DMS153 treated with DMSO at 0.1 percent for 48 hours (cell line): ENCODE measurements at regions not wholly inside any gene's neighbourhood (a gene's known extent, or its start where the extent isn't known, plus 50 kb on each side); places are given as distances from the start of the nearest gene placed in this dataset.

ENCODE experiments used
- DNase-seq: peaks from one replicate; lab custom pipeline; 2025; ENCODE audit not compliant: unreplicated experiment; lab: John Stamatoyannopoulos, UW

DNA sequence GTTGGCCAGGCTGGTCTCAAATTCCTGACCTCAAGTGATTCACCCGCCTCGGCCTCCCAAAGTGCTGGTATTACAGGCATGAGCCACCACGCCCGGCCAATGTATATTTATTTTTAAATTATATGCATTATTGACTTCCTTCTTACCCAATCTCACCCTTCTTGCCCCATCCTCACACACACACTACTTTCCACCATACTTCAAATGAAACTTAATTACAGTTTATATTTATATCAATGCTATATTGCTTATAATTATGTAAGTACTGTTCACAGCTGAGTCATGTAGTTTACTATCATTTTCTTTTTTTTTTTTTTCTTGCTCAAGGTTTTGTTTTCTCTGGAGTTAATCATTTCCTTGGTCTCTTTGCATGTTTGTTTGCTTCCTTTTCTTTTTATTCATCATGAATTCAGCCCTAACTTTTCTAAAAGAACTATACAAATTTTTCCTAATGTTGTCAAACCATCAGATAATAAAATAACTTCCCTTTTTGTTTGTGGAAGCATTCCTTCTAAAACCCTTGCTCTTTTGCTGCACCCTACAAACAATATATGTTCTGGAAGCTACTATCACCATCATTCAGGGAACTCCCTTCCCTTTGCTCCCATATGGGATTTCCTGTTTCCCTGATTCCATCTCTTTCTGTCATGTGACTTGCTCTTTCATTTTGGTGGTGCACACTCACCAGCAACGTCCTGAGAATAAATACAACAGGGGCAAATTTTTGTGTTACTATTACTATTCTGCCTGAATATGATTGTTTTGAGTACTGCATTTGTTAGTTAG lies 201.7 kb upstream of the SASH1 start:
- no peak for DNase-seq

DNA sequence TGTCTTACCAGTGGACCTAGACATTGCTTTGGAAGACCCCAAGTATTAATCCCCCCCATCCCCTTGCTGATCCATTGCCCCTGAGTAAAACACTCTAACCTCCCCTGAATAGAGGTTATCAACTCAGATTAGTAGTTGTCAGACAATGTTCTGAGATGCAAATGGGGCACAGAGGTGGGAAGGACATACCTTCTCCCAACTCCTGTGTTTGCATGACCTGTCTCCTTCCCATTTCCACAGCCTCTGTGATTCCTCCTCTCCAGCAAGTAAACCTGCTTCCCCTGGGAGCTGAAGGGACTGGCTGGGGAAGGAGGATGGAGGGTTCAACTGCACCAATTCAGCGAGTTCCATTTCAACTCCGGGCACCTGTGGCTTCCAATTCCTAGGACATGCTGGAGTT lies 199.8 kb upstream of the SASH1 start:
- no peak for DNase-seq

DNA sequence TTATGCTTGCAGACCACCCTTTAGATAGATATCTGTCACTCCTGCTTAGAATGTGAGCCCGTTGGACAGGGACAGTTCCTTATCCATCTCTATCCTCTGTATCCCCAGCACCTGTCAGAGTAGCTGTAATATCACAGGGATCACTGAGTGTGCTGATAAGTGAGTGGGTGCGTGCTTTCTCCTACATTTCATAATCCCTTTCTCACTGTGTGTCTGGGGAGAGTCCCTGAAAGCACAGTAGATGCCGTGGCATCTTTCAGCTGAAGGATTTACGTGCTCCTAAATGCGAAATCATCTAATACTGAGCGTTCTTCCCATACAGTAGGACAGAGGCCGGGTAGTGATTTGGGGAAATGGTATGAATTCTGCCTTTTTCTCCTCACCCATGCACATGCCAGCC lies 198.9 kb upstream of the SASH1 start:
- no peak for DNase-seq

DNA sequence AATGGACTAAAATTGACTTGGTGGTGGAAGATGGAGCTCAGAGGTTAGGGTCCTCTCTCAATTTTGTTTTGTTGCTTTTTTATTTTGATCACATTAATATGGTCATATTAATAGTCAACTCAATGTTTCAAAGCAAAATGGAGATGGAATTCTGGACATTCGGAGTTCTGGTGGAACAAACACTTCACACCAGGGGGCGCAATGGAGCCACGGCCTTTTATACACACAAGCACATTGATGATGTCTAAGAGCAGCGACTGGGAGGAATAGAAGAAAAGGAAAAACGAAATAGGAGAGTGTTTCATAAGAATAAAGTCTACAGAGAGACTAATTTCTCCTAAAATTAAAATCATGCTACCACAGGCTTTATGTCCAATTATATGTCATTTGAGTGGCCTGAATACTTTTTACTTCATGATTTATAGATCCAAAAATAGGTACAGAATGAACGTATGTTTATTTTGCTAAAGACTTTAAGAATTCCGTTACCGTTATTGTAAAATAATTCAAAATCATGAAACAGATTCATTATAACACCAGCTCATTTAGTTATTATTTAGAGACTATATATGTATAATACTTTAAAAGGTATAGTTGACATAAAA lies 197.6 kb upstream of the SASH1 start:
- DNase-seq, result peak; percentile 43

DNA sequence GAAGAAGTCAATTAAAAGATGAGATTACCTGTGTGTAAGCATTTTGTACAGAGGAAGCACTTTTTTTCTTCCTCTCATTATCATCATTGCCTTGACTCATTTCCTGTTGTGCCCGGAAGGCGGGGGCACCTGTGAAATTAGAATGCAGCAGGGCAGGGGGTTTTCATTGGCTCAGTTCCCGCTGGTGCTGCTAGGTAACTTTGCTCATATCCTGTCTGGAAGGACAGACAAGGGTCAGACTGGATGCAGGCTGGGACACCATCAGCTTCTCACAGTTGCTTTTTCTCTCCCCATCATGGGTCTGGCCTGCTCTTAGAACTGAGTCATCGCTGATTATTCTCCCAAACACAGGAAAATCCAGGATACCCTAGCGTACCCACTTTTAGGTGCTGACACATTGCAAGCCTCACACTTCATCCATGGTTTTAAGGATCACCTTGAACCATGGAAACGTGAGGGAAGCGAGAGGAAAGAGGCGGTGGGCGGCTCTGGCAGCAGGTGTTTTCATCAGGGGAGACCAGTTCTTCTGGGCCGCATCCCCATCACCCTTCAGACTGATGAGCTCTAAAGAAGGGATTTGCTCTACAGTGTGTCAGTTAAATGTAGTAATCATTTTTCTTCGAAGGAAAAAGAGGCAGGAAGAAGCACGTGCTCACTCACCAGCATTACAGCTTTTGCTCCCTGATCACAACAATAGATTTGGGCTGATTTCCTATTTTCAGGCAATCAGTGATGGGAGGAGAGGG lies 195.7 kb upstream of the SASH1 start:
- DNase-seq, result no peak

DNA sequence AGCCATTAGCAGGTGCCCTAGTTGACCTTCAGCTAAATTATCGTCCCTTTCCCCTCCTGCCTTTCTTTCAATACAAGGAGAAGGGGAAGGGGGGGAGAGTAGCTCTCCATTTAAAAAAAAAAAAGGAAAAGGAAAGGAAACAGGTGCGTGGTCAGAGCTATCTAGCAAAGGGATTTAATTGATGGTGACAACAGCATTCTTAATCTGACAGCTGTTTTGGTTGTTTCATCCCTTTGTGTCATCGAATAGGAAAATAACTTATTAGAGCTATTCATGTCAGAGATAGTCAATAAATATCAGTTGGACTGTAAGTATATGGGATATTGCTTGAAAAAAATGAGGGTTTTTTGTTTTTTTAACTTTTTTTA lies 195.2 kb upstream of the SASH1 start:
- DNase-seq, result no peak

DNA sequence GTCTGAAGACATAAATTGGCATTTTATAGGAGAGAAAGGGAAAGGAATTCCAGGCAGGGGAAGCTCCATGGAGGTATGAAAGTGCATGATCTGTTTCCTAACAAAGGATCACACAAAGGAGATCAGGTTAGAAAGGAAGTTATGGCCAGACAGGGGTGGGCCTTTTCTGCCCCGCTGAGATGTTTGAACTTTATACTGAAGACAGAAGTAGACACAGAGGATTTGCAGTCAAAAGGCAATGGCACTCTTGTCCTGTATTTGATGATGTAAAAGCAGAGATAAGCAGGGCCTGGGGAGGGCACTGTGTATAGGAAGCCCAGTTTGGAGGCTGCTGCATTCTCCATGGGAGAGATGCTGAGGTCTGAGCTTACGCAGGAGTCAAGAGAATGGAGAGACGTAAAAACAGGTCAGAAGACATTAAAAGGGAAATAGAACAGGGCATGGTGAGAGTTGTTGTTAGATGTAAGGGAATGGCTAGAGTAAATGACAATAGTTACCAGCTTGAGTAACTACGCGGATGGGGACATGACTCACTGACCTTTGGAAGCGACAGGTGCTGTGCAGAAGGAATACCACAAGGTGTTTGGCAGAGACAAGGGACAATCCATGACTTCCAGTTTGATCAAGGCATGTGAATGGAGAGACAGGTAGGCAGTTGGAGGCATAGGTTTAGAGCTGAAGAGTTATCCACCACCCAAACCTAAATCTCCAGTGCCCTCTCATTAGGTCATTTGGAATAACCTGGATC lies 190.6 kb upstream of the SASH1 start:
- no peak for DNase-seq

DNA sequence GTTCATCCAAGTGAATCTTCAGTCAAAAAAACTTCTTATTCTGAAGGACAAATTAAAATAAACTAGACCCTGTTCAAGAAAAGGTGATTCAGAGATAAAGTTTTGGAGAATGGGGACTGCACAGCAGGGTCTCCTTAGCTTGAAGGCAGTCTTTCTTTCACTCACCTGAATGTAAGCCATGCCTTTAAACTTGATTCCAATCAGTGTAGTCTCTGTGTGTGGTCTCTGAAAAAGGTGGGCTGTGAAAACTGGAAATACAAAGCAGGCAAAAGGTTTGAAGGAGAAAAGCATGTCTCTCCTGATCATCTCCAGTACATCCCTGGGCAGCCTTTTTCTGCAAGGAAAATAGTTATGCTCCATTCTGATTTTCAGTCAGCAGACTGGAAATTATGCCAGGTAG lies 188.0 kb upstream of the SASH1 start:
- DNase-seq, result no peak

DNA sequence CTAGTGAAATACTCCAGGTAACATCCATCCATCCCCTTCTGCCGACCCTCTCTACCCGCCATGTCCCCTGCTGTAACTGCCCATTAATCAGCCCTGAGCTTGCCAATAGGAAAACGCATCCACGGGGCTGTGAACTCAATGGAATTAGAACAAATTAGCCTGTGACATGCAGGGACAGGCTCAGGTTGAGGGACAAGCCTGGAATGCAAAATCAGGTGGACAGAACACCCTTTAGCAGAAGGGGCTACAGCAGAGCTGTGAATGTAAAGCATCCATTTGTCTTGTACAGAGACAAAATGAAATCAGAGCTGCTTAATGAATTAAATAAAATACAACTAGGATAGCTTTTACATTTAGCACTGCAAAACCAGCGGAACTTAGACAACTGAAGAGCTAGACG lies 187.3 kb upstream of the SASH1 start:
- DNase-seq, result no peak

DNA sequence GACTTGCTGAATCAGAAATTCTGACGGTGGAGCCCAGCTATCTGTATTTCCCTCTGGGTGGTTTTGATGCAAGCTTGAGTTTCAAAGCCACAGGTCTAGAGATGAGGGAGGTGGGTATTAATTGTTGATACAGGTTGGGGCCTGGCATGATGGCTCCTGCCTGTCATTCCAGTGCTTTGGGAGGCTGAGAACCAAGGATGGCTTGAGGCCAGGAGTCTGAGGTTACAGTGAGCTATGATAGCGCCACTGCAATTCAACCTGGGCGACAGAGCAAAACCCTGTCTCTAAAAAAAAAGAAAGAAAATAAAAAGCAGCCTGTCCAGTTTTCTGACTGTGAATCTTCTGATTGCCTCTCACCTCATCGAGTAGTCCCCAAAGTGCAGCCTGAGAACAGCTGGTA lies 184.8 kb upstream of the SASH1 start:
- DNase-seq, result no peak

DNA sequence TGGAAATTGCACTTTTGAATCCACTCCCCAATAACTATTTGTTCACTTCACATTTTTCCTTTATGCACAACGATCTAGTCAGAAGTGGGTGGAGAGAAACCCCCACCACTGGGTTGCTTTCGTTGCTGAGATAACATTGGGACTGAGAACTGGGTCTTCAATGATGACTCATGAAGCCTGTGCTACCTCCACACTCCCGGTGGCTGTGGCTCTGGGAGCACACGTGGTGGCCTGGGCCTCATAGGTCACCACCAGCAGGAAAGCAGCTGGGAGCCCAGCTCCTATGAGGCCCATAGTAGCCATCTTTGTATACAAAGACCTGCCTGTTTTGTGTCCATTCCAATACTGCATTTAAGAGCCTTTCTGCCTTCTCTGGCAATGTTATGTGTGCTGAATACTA lies 178.0 kb upstream of the SASH1 start:
- DNase-seq, result no peak

DNA sequence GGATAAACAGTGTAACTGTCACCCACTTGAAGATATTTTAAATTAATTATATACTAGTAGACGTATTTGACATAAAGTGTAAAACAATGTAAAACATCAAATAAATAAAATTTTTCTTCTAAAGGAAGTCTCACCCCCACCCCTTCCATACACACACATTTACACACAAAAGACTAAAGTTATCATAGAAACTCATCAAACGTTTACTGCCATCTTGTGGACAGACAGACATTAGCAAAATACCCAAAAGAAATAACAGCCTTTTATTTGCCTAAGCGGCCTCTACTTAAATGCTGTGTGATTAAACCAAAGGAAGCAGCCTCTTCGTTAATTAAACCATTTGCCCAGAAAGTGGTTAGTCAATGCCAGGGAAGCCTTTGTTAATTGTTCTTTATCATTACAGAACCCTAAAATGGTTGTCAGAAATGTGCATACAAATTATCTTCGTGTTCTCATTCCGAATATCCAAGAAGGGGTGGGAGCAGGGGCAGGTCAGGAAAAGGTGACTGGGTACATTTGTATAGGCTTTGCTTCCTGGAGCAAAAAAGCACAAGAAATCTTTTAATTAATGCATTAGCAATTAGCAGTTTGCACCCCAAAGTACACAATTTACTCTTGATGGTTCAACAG lies 176.2 kb upstream of the SASH1 start:
- DNase-seq, result peak; percentile 68

DNA sequence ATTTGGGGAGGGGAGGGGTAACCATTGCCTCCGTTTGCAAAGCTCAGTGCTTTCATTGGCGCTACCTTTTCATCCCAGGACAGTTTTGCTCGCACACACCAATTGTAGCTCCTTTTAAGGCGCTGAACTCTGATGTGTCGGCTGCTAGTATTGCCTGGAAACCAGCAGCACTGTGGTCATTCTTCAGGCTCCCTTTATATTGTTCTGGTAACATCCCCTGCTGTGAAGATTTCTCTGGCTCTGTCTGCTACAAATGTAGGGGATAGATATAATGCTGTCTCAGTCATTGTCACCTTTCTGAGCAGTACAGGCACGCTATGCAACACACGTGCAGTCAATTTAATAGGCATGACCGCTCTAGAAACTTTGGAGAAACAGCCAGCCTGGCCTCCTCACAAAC lies 172.9 kb upstream of the SASH1 start:
- DNase-seq, result no peak

DNA sequence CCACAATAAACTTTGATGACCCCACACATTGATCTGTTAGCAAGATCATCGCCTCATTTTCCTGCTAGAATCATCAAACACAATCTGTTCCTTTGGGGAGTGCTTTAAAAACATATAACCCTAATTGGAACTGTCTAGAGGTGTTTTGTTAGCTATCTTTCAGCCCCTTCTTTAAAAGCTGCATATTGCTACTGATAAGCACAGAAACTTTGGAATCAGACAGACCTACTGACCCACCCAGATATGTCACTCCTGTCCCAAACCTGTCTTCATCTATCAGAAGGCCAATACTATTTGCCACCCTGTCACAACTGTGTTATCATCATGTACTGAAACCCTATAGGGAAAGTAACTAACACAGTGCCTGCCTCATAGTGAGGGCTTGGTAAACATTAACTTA lies 172.4 kb upstream of the SASH1 start:
- DNase-seq, result no peak

DNA sequence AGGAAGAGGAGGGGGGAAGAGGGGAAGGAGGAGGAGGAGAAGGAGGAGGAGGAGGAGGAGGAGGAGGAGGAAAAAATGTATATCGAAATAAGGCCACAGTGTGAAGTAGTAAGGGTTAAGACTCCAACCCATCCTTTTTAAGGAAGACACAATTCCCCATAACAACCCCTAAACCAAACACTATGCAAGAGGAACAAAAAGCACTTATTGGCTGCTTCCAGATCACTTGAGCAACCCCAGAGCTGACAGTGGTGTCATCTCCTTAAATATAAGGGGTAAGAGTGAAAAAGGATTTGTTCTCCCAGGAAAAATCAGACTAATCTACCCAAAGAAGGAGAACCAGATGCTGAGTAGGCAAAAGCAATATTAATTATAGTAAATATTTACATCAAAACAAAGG lies 169.1 kb upstream of the SASH1 start:
- no peak for DNase-seq

DNA sequence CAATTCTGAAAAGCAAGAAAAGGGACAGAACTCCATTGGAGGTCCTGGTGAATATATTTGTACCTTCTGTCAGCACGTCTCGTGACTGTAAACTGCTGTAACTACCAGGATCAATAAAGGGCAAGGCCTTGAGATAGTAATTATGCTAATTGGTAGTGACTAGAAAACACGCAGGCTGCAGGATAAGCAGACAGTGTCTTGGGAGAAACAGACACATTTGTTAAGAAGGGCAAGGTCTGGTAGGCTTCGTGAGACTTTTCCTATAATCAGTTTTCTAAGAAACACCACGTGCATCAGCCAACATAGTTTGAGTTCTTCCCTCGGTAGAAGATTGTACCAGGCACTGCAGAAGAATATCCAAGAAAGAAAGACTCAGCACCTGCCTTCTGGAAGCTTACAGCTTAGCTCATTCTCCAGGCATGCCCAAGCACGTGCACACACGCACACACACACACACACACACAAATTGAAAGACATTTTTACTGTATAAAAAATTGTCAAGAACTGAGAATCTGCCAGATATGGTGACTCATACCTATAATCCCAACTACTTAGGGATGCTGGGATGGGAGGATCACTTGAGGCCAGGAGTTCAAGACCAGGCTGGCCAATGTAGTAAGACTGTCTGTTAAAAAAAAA lies 167.0 kb upstream of the SASH1 start:
- DNase-seq, result no peak

DNA sequence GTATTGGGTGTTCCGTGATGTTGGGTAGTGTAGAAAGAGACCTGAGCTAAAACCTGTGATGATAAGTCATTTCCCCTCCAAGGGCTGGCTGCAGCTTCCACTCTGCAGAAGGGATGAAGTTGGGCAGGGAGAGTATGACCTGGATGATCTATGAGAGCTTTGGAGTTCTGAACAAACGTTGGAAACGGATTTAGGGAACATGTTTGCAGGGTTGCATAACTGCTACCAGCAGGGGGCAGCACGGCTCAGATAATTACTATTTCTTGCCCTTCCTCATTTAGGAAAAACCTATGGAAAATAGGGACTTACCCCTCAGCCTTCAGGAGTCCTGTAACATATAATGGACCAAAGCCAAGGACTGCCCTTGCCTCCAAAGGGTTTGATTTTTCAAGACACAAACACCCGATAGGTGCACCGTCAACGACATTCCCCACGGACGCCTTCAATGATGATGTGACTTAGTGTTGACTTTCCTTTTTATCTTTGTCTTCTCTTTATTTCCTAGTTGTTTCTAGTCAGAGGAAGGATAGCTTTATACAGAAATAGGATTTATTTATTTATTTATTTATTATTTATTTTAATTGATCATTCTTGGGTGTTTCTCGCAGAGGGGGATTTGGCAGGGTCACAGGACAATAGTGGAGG lies 164.9 kb upstream of the SASH1 start:
- DNase-seq, result no peak

DNA sequence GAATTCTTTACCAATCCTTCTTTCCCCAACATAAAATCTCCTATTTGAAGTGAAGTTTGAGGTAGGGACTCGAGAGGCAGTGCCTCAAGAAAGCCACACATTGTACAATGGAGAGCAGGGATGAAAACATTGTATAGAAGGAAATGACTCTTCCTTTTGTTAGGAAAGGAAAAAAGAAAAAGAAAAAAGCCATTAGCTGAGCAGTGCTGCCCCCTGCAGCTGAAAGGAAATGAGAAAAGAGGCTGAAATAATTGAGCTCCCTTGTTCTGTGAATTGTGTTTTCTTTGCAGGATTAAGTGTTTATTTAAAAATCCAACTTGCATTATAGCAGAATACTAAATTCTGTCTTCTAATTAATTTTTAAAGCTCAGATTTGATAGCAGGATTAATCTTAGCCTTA lies 162.9 kb upstream of the SASH1 start:
- DNase-seq, result peak; percentile 8

DNA sequence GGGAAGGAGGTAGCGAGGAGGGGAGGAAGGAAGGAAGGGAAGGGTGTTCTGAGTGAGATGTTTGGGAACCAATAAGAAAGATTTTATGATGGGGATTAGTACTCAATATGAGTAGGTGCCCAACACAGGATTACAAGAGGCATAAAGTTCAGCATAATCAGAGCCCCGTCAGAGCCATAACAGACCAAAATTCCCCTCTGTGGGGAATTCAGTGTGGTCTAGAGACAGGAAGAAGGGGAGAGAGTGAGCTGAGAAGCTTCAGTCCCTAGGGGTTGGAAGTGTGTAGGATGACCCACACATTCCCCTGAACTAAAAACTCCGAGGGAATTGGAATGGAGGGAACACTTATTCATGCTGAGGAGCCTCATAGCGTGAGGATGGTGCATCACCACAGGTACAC lies 160.3 kb upstream of the SASH1 start:
- DNase-seq, result no peak

DNA sequence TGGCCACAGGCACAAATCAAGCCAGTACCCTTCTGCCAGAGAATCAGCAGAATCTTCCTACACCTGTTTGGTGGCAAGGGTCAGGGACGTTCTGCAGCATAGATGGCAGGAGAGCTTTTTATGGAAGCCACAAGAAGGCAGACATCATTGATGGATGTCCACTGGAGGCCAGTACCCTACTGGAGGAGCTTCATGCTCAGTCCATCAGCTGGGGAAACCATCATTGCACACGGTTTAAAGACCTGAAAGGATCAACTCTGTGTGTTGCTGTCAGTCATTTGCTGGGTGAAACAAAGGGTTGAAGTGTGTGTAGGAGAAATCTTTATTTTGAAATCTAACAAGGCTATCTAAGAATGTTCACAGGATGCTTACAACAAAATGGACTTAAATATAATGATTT lies 158.9 kb upstream of the SASH1 start:
- DNase-seq, result no peak
